HepG2 (cell line): ENCODE measurements at regions not wholly inside any gene's neighbourhood (a gene's known extent, or its start where the extent isn't known, plus 50 kb on each side); places are given as distances from the start of the nearest gene placed in this dataset.

Experiments used
- ATAC-seq: fragments of 200-7000 bp; cut with Tn5 transposase; 3 replicates; pipeline ENCODE4 v1.9.1; 2020; ENCODE audit warnings: mild to moderate bottlenecking, moderate library complexity
- BruUV-seq: library from RNA; stranded (reverse); fragments of 400-500 nt; replicated peaks from 2 replicates; lab custom pipeline; 2021; lab: Mats Ljungman, UMichigan
- CTCF ChIA-PET: fragments of 300-600 bp; formaldehyde crosslinking; extraction: SDS; loops from one replicate; lab custom pipeline; 2021; ENCODE audit warnings: low total read pairs, inconsistent platforms, low intra/inter-chr PET ratio; lab: Yijun Ruan, JAX
- POLR2A ChIA-PET: fragments of 350-600 bp; sonication (Branson Sonifier 250); formaldehyde crosslinking; loops from one replicate; lab custom pipeline; 2020; ENCODE audit warnings: antibody characterized with exemption, inconsistent platforms; lab: Yijun Ruan, JAX
- DNase-seq: peaks from one replicate; pipeline ENCODE4 v3.0.0-alpha.2; 2015; ENCODE audit warnings: low spot score
- FAIRE-seq: peaks from 3 replicates; lab custom pipeline; 2011; peaks lifted over from hg19 to GRCh38; lab: Jason Lieb, UNC
- H2AFZ ChIP-seq: one replicate; pipeline ENCODE4 v1.6.1; 2011; ENCODE audit warnings: low read length, inconsistent platforms
- H3K27ac ChIP-seq: fragments of 300-600 bp; 3 replicates; pipeline ENCODE4 v1.8.0; 2011; ENCODE audit warnings: mixed run types, mild to moderate bottlenecking, mixed read lengths, low read length, inconsistent platforms; ENCODE audit not compliant: insufficient read depth; ENCODE audit errors: extremely low read length
- H3K27me3 ChIP-seq, 2 experiments: fragments of 200-600 bp in 1 of 2; 2 replicates in 1 of 2; 3 replicates in 1 of 2; pipeline versions ENCODE4 v1.6.0 to v1.8.0; 2011; ENCODE audit warnings: low read length in 2 of 2, mild to moderate bottlenecking in 2 of 2, moderate library complexity in 2 of 2, inconsistent platforms in 1 of 2; ENCODE audit not compliant: insufficient read depth in 2 of 2, control insufficient read depth in 1 of 2
- H3K36me3 ChIP-seq, 2 experiments: fragments of 200-600 bp in 1 of 2; replicated peaks in 1 of 2; 2 replicates in 1 of 2; 3 replicates in 1 of 2; pipeline versions ENCODE4 v1.5.1 to v1.8.0; 2011; ENCODE audit warnings: low read length in 2 of 2, inconsistent platforms in 1 of 2; ENCODE audit not compliant: insufficient read depth in 2 of 2, control insufficient read depth in 1 of 2
- H3K4me1 ChIP-seq: 2 replicates; pipeline ENCODE4 v1.5.1; 2012; ENCODE audit warnings: low read length, inconsistent platforms; ENCODE audit not compliant: insufficient read depth
- H3K4me2 ChIP-seq: 2 replicates; pipeline ENCODE4 v1.6.0; 2011; ENCODE audit warnings: low read depth, low read length, inconsistent platforms
- H3K4me3 ChIP-seq, 3 experiments: fragments of 200-600 bp in 1 of 3; sonication (generic), shearing (Covaris generic) in 1 of 3; replicated peaks in 1 of 3; 2 replicates each; pipeline ENCODE4 v1.5.1; 2011 to 2016; ENCODE audit warnings: low read length in 3 of 3, inconsistent platforms in 2 of 3, low read depth in 2 of 3, mild to moderate bottlenecking in 2 of 3, control low read depth in 1 of 3, mixed read lengths in 1 of 3; ENCODE audit not compliant: insufficient read depth in 1 of 3
- H3K79me2 ChIP-seq: one replicate; pipeline ENCODE4 v1.6.1; 2011; ENCODE audit warnings: low read length, inconsistent platforms; ENCODE audit not compliant: insufficient read depth
- H3K9ac ChIP-seq: 2 replicates; pipeline ENCODE4 v1.6.0; 2011; ENCODE audit warnings: mild to moderate bottlenecking, low read depth, low read length, inconsistent platforms; ENCODE audit not compliant: insufficient read depth
- H3K9me3 ChIP-seq: 2 replicates; pipeline ENCODE4 v1.5.1; 2012; ENCODE audit warnings: mild to moderate bottlenecking, low read length
- H4K20me1 ChIP-seq: 2 replicates; pipeline ENCODE4 v1.6.0; 2011; ENCODE audit warnings: inconsistent platforms, mild to moderate bottlenecking, low read length, moderate library complexity; ENCODE audit not compliant: insufficient read depth
- BRCA1 ChIP-seq: sonication (generic); formaldehyde crosslinking; IDR thresholded peaks from 2 replicates; pipeline ENCODE4 v1.4.0; 2020; ENCODE audit warnings: missing genetic modification reagents
- CENPX ChIP-seq: sonication (generic); formaldehyde crosslinking; IDR thresholded peaks from 2 replicates; pipeline ENCODE4 v1.9.0; 2021; ENCODE audit warnings: mild to moderate bottlenecking, missing genetic modification reagents, moderate library complexity
- FUBP1 ChIP-seq: sonication (generic); formaldehyde crosslinking; IDR thresholded peaks from 2 replicates; pipeline ENCODE4 v1.5.1; 2020; ENCODE audit warnings: missing genetic modification reagents, mild to moderate bottlenecking, borderline replicate concordance
- MAFK ChIP-seq, 2 experiments: IDR thresholded peaks in 1 of 2; conservative IDR thresholded peaks in 1 of 2; 2 replicates each; pipeline ENCODE4 v1.6.1; 2011; ENCODE audit warnings: improper control_type of control experiment in 2 of 2, low read length in 2 of 2
- MTF1 ChIP-seq: sonication (generic); formaldehyde crosslinking; IDR thresholded peaks from 2 replicates; pipeline ENCODE4 v1.5.0; 2020; ENCODE audit warnings: missing genetic modification reagents
- MZF1 ChIP-seq: sonication (generic); formaldehyde crosslinking; IDR thresholded peaks from 2 replicates; pipeline ENCODE4 v1.8.1; 2023; ENCODE audit warnings: mild to moderate bottlenecking, missing genetic modification reagents, borderline replicate concordance
- NFE2L1 ChIP-seq: sonication (generic); formaldehyde crosslinking; IDR thresholded peaks from 2 replicates; pipeline ENCODE4 v1.4.0; 2020; ENCODE audit warnings: missing genetic modification reagents, mild to moderate bottlenecking, borderline replicate concordance
- POLR2AphosphoS2 ChIP-seq: IDR thresholded peaks from 2 replicates; pipeline ENCODE4 v1.6.1; 2011; ENCODE audit warnings: low read depth, low read length, improper control_type of control experiment
- PRMT3 ChIP-seq: sonication (generic); formaldehyde crosslinking; IDR thresholded peaks from 2 replicates; pipeline ENCODE4 v1.8.1; 2022; ENCODE audit warnings: low read depth, mild to moderate bottlenecking, moderate library complexity, missing genetic modification reagents, borderline replicate concordance
- RNF219 ChIP-seq: sonication (generic); formaldehyde crosslinking; IDR thresholded peaks from 2 replicates; pipeline ENCODE4 v1.5.0; 2020; ENCODE audit warnings: mild to moderate bottlenecking, missing genetic modification reagents
- ZFY ChIP-seq: sonication (generic); formaldehyde crosslinking; IDR thresholded peaks from 2 replicates; pipeline ENCODE4 v1.4.0; 2020; ENCODE audit warnings: missing genetic modification reagents
- ZNF558 ChIP-seq: sonication (generic); formaldehyde crosslinking; IDR thresholded peaks from 2 replicates; pipeline ENCODE4 v1.9.0; 2022; ENCODE audit warnings: mild to moderate bottlenecking, missing genetic modification reagents, borderline replicate concordance
- WGBS: methylation state at CpG from one replicate; pipeline ENCODE4 v1.1.6; 2017; ENCODE audit warnings: low lambda C conversion rate; 5-methylcytosine and 5-hydroxymethylcytosine counted together
- in situ Hi-C: cut with HindIII; loops from 2 replicates; pipeline ENCODE4 v1.10.0; 2017; ENCODE audit warnings: low pct_unique_long_range_greater_than_20kb; ENCODE audit not compliant: extremely low pct_ligation_motif_present
- intact Hi-C: fragments of 100-400 bp; cut with micrococcal nuclease; formaldehyde crosslinking; loops from one replicate; pipeline ENCODE4 v1.10.0; 2022; ENCODE audit not compliant: unreplicated experiment
- TF ChIP-seq, protein P1 (sequence below): sonication (generic); formaldehyde crosslinking; IDR thresholded peaks from 2 replicates; pipeline ENCODE4 v1.9.0; 2021; ENCODE audit warnings: mild to moderate bottlenecking, missing genetic modification reagents

DNA sequence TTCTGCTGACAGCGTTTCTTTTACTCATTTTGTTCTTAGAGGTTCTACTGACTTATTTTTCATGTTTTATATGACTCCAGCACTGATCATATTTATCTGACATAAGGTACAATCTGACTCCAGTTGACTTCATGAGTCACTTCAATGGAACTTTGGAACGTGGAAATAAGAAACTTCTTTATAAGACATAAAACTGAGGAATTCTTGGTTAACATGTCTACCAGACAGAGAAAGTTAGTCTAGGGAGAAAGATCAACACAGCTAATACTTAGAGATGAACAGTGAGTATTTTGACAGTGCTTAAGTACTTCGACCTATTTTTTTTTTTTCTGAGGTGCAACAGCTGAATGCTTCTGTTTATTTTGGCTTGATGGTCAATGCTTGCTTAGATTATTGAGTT lies 679.5 kb downstream of the KCNJ2 start (continued):
- TF ChIP-seq ZFY (CRISPR knock-in tag): no peak
- no peak for TF ChIP-seq MAFK (conservative IDR thresholded peaks at IDR 0.05 in 1 of 2, IDR thresholded peaks at IDR 0.05 in 1 of 2; ENCODE audit: low read length in 2 of 2)
- TF ChIP-seq BRCA1 (CRISPR knock-in tag): no peak
- TF ChIP-seq FUBP1: no peak
- TF ChIP-seq MZF1: no peak
- no peak for TF ChIP-seq POLR2AphosphoS2
- no peak for TF ChIP-seq PRMT3
- no peak for TF ChIP-seq ZNF558 (CRISPR knock-in tag)

DNA sequence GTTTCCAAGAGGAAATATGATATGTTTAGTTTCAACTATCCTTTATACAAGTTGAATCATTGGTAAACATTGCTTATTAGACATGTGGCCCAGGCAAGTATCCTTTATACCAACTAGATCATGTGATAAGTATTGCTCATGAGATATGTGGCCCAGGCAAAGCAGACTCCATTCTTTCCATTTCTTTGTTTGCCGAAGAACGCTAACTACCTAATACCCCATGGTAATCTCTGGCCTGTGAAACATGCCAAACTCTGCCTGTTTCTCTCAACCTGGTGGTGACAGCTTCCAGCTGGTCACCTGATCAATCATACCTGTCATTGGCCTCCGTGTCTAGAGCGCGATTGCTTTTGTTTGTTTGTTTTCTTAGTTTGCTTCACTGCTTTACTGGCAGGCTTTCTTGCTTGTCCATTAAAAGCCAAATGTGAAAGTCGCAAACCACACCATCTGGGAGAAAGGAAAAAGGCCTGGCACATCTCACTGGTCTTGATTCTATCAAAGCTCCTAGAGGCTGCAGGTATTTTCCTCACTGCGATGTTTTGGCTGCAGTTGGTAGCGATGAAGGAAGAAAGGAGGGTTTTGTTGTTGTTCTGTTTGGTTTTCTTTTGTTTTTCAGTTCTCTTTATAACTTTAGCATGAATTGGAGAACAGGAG lies 686.2 kb downstream of the KCNJ2 start:
- no TSS peak for BruUV-seq
- no peaks in the 10 kb centered on the region for H3K36me3 ChIP-seq
- POLR2A ChIA-PET: no interaction called here
- TF ChIP-seq NFE2L1 (CRISPR knock-in tag) (no peak), CENPX (CRISPR knock-in tag) (no peak), MTF1 (no peak), RNF219 (CRISPR knock-in tag) (no peak)
- TF ChIP-seq, protein P1, sequence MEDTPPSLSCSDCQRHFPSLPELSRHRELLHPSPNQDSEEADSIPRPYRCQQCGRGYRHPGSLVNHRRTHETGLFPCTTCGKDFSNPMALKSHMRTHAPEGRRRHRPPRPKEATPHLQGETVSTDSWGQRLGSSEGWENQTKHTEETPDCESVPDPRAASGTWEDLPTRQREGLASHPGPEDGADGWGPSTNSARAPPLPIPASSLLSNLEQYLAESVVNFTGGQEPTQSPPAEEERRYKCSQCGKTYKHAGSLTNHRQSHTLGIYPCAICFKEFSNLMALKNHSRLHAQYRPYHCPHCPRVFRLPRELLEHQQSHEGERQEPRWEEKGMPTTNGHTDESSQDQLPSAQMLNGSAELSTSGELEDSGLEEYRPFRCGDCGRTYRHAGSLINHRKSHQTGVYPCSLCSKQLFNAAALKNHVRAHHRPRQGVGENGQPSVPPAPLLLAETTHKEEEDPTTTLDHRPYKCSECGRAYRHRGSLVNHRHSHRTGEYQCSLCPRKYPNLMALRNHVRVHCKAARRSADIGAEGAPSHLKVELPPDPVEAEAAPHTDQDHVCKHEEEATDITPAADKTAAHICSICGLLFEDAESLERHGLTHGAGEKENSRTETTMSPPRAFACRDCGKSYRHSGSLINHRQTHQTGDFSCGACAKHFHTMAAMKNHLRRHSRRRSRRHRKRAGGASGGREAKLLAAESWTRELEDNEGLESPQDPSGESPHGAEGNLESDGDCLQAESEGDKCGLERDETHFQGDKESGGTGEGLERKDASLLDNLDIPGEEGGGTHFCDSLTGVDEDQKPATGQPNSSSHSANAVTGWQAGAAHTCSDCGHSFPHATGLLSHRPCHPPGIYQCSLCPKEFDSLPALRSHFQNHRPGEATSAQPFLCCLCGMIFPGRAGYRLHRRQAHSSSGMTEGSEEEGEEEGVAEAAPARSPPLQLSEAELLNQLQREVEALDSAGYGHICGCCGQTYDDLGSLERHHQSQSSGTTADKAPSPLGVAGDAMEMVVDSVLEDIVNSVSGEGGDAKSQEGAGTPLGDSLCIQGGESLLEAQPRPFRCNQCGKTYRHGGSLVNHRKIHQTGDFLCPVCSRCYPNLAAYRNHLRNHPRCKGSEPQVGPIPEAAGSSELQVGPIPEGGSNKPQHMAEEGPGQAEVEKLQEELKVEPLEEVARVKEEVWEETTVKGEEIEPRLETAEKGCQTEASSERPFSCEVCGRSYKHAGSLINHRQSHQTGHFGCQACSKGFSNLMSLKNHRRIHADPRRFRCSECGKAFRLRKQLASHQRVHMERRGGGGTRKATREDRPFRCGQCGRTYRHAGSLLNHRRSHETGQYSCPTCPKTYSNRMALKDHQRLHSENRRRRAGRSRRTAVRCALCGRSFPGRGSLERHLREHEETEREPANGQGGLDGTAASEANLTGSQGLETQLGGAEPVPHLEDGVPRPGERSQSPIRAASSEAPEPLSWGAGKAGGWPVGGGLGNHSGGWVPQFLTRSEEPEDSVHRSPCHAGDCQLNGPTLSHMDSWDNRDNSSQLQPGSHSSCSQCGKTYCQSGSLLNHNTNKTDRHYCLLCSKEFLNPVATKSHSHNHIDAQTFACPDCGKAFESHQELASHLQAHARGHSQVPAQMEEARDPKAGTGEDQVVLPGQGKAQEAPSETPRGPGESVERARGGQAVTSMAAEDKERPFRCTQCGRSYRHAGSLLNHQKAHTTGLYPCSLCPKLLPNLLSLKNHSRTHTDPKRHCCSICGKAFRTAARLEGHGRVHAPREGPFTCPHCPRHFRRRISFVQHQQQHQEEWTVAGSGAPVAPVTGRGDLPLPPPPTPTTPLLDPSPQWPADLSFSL (CRISPR knock-in tag): no peak

More for the DNA sequence above, 686.2 kb downstream of the KCNJ2 start:
- no peak overlapping the region for H3K27ac ChIP-seq
- DNase-seq (no peak), ATAC-seq (no peak), FAIRE-seq (no peak)
- no peaks in the 10 kb centered on the region for H3K79me2 ChIP-seq
- peaks cover 56% of the 10 kb centered on the region for H3K9me3 ChIP-seq
- in situ Hi-C loops (no loop called here), intact Hi-C loops (no loop called here)
- 43% methylated on average over 8 of the region's 8 CpGs for WGBS
- H2AFZ ChIP-seq: no peak overlapping the region
- H3K4me3 ChIP-seq: no peak overlapping the region
- H4K20me1 ChIP-seq: no peaks in the 10 kb centered on the region
- no peak overlapping the region for H3K9ac ChIP-seq
- CTCF ChIA-PET: no interaction called here
- no peak overlapping the region for H3K4me2 ChIP-seq
- no peaks in the 10 kb centered on the region for H3K27me3 ChIP-seq
- H3K4me1 ChIP-seq: no peaks in the 10 kb centered on the region
